K562 (cell line): ENCODE measurements at regions not wholly inside any gene's neighbourhood (a gene's known extent, or its start where the extent isn't known, plus 50 kb on each side); places are given as distances from the start of the nearest gene placed in this dataset.

Experiments
- ATAC-seq: fragments of 200-7000 bp; cut with Tn5 transposase; 3 replicates; pipeline ENCODE4 v1.9.1; 2020; ENCODE audit warnings: moderate library complexity
- BruUV-seq: library from RNA; stranded (reverse); fragments of 400-500 nt; replicated peaks from 2 replicates; lab custom pipeline; 2021; lab: Mats Ljungman, UMichigan
- CTCF ChIA-PET: fragments of 300-600 bp; formaldehyde crosslinking; extraction: SDS; loops from one replicate; lab custom pipeline; 2021; ENCODE audit warnings: low intra/inter-chr PET ratio; lab: Yijun Ruan, JAX
- POLR2A ChIA-PET: fragments of 300-600, 350-650 bp; sonication (Branson Sonifier 250); formaldehyde crosslinking; extraction: SDS; loops from one replicate; lab custom pipeline; 2021; ENCODE audit warnings: antibody characterized with exemption, inconsistent platforms; lab: Yijun Ruan, JAX
- DNase-seq, 4 experiments: peaks; one replicate each; pipeline versions ENCODE4 v3.0.0 to v3.0.0-alpha.2; 2011 to 2018; ENCODE audit warnings: low spot score in 3 of 4, mixed read lengths in 3 of 4; ENCODE audit errors: extremely low read depth in 1 of 4
- FAIRE-seq: peaks from 2 replicates; lab custom pipeline; 2011; peaks lifted over from hg19 to GRCh38; lab: Jason Lieb, UNC
- H2AFZ ChIP-seq: 2 replicates; pipeline ENCODE4 v1.6.0; 2011; ENCODE audit warnings: low read depth, low read length, control low read depth, inconsistent platforms
- H3K27ac ChIP-seq: fragments of 200-600 bp; 3 replicates; pipeline ENCODE4 v1.8.0; 2011; ENCODE audit warnings: low read depth, mild to moderate bottlenecking, control low read depth, inconsistent platforms, low read length, moderate library complexity, mixed read lengths; ENCODE audit errors: extremely low read depth
- H3K27me3 ChIP-seq, 2 experiments: fragments of 300-600 bp in 1 of 2; 2 replicates in 1 of 2; 3 replicates in 1 of 2; pipeline versions ENCODE4 v1.6.0 to v1.8.0; 2011; ENCODE audit warnings: inconsistent platforms in 2 of 2, low read length in 2 of 2, mild to moderate bottlenecking in 1 of 2, mixed read lengths in 1 of 2, moderate library complexity in 1 of 2; ENCODE audit not compliant: control insufficient read depth in 2 of 2, insufficient read depth in 2 of 2
- H3K36me3 ChIP-seq: fragments of 300-600 bp; 3 replicates; pipeline ENCODE4 v1.8.0; 2011; ENCODE audit warnings: mild to moderate bottlenecking, low read length, inconsistent platforms; ENCODE audit not compliant: control insufficient read depth, insufficient read depth
- H3K4me1 ChIP-seq, 2 experiments: fragments of 200-600 bp in 1 of 2; replicated peaks in 1 of 2; 2 replicates in 1 of 2; 3 replicates in 1 of 2; pipeline versions ENCODE4 v1.5.1 to v1.8.0; 2011; ENCODE audit warnings: inconsistent platforms in 2 of 2, low read length in 2 of 2, mild to moderate bottlenecking in 1 of 2, mixed read lengths in 1 of 2, moderate library complexity in 1 of 2; ENCODE audit not compliant: control insufficient read depth in 2 of 2, insufficient read depth in 2 of 2
- H3K4me2 ChIP-seq: 2 replicates; pipeline ENCODE4 v1.6.1; 2011; ENCODE audit warnings: low read length, control low read depth, inconsistent platforms, mixed read lengths; ENCODE audit not compliant: insufficient read depth
- H3K4me3 ChIP-seq: fragments of 200-600 bp; sonication (generic), shearing (Covaris generic); 2 replicates; pipeline ENCODE4 v1.5.1; 2016; ENCODE audit warnings: control low read depth, inconsistent platforms
- H3K79me2 ChIP-seq: fragments of 200-600 bp; 3 replicates; pipeline ENCODE4 v1.8.0; 2011; ENCODE audit warnings: low read length, inconsistent platforms; ENCODE audit not compliant: control insufficient read depth, insufficient read depth
- H3K9ac ChIP-seq, 2 experiments: 2 replicates each; pipeline versions ENCODE4 v1.6.0 to v1.6.1; 2011; ENCODE audit warnings: low read depth in 2 of 2, low read length in 2 of 2, control low read depth in 1 of 2, inconsistent platforms in 1 of 2, mild to moderate bottlenecking in 1 of 2, mixed read lengths in 1 of 2; ENCODE audit not compliant: insufficient read depth in 1 of 2
- H3K9me1 ChIP-seq: one replicate; pipeline ENCODE4 v1.6.0; 2011; ENCODE audit warnings: inconsistent platforms, mild to moderate bottlenecking, low read length, moderate library complexity; ENCODE audit not compliant: control insufficient read depth, insufficient read depth
- H3K9me3 ChIP-seq: replicated peaks from 2 replicates; pipeline ENCODE4 v1.5.1; 2011; ENCODE audit warnings: low read depth, low read length, inconsistent platforms; ENCODE audit not compliant: control insufficient read depth, insufficient read depth
- H4K20me1 ChIP-seq: replicated peaks from 2 replicates; pipeline ENCODE4 v1.6.1; 2011; ENCODE audit warnings: low read length, inconsistent platforms, mixed read lengths; ENCODE audit not compliant: control insufficient read depth, insufficient read depth
- BDP1 ChIP-seq: IDR thresholded peaks from 3 replicates; pipeline ENCODE4 v1.6.1; 2011; ENCODE audit not compliant: insufficient read length, insufficient read depth
- ESRRB ChIP-seq: fragments of 250-450 bp; sonication (Bioruptor Pico); IDR thresholded peaks from 2 replicates; pipeline ENCODE4 v1.5.0; 2020; ENCODE audit warnings: mild to moderate bottlenecking, moderate library complexity, borderline replicate concordance
- HDAC8 ChIP-seq: fragments of 450-650 bp; IDR thresholded peaks from 2 replicates; pipeline ENCODE4 v1.6.1; 2016; ENCODE audit warnings: mild to moderate bottlenecking, missing genetic modification characterization, moderate library complexity, missing compliant biosample characterization
- HSF4 ChIP-seq: fragments of 250-450 bp; sonication (Bioruptor Pico); IDR thresholded peaks from 2 replicates; pipeline ENCODE4 v2.1.2; 2022; ENCODE audit warnings: mild to moderate bottlenecking, moderate library complexity, borderline replicate concordance
- JUN ChIP-seq, 2 experiments: sonication (generic) in 1 of 2; formaldehyde crosslinking in 1 of 2; IDR thresholded peaks; 2 replicates each; pipeline versions ENCODE4 v1.6.1 to v1.8.0; 2012 to 2022; ENCODE audit warnings: borderline replicate concordance in 2 of 2, mild to moderate bottlenecking in 2 of 2, improper control_type of control experiment in 1 of 2, low read depth in 1 of 2, low read length in 1 of 2, missing genetic modification reagents in 1 of 2
- KDM1A ChIP-seq, 2 experiments: fragments of 450-650 bp; IDR thresholded peaks; 2 replicates each; pipeline ENCODE4 v1.6.1; 2016; ENCODE audit warnings: mild to moderate bottlenecking in 2 of 2
- NCOA2 ChIP-seq, 2 experiments: fragments of 450-650 bp; IDR thresholded peaks; 2 replicates each; pipeline ENCODE4 v1.6.1; 2018; ENCODE audit warnings: mild to moderate bottlenecking in 2 of 2, moderate library complexity in 1 of 2; ENCODE audit not compliant: partially characterized antibody in 2 of 2
- NFIC ChIP-seq: fragments of 450-650 bp; IDR thresholded peaks from 2 replicates; pipeline ENCODE4 v1.6.1; 2017; ENCODE audit warnings: mild to moderate bottlenecking, inconsistent platforms
- SMARCB1 ChIP-seq: IDR thresholded peaks from 2 replicates; pipeline ENCODE4 v1.6.1; 2011; ENCODE audit warnings: improper control_type of control experiment, low read depth; ENCODE audit not compliant: insufficient read length
- SP2 ChIP-seq: IDR thresholded peaks from 2 replicates; pipeline ENCODE4 v1.6.1; 2011; ENCODE audit warnings: mild to moderate bottlenecking, low read depth, low read length, moderate library complexity; ENCODE audit not compliant: poor library complexity, severe bottlenecking; ENCODE audit errors: extremely low read depth
- STAT5A ChIP-seq: IDR thresholded peaks from 2 replicates; pipeline ENCODE4 v1.6.1; 2012; ENCODE audit warnings: low read length, inconsistent platforms, borderline replicate concordance
- ZKSCAN3 ChIP-seq: fragments of 250-450 bp; sonication (Bioruptor Pico); IDR thresholded peaks from 2 replicates; pipeline ENCODE4 v1.4.0; 2020
- ZKSCAN8 ChIP-seq: fragments of 200-800 bp; sonication (Bioruptor generic); IDR thresholded peaks from 2 replicates; pipeline ENCODE4 v1.6.1; 2016; ENCODE audit warnings: missing genetic modification characterization, missing compliant biosample characterization
- ZNF324 ChIP-seq: fragments of 250-450 bp; sonication (Bioruptor Pico); IDR thresholded peaks from 2 replicates; pipeline ENCODE4 v1.4.0; 2020; ENCODE audit warnings: mild to moderate bottlenecking
- ZNF384 ChIP-seq: IDR thresholded peaks from 2 replicates; pipeline ENCODE4 v1.6.1; 2012; ENCODE audit warnings: low read depth, low read length, improper control_type of control experiment
- ZNF668 ChIP-seq: fragments of 250-450 bp; sonication (Bioruptor Pico); IDR thresholded peaks from 2 replicates; pipeline ENCODE4 v1.8.0; 2022; ENCODE audit warnings: mild to moderate bottlenecking, inconsistent platforms
- ZSCAN29 ChIP-seq: fragments of 450-650 bp; IDR thresholded peaks from 2 replicates; pipeline ENCODE4 v1.6.1; 2017
- WGBS: fragments of 100-300 bp; shearing (Covaris generic); methylation state at CpG from one replicate; pipeline ENCODE4 v1.1.6; 2016; ENCODE audit warnings: low coverage, mixed read lengths; ENCODE audit not compliant: insufficient coverage; ENCODE audit errors: missing lambda C conversion rate; 5-methylcytosine and 5-hydroxymethylcytosine counted together
- in situ Hi-C: fragments of 300-500 bp; cut with MboI; formaldehyde crosslinking; loops from 4 replicates; pipeline ENCODE4 v1.15.0; 2018; ENCODE audit warnings: inconsistent platforms, mixed read lengths
- intact Hi-C: fragments of 100-400 bp; cut with micrococcal nuclease; formaldehyde crosslinking; loops from 2 replicates; pipeline ENCODE4 v1.14.2; 2022
- TF ChIP-seq, protein P1 (sequence below): fragments of 200-800 bp; sonication (Bioruptor generic); IDR thresholded peaks from 2 replicates; pipeline ENCODE4 v1.6.1; 2016; ENCODE audit warnings: missing genetic modification characterization, missing compliant biosample characterization

DNA sequence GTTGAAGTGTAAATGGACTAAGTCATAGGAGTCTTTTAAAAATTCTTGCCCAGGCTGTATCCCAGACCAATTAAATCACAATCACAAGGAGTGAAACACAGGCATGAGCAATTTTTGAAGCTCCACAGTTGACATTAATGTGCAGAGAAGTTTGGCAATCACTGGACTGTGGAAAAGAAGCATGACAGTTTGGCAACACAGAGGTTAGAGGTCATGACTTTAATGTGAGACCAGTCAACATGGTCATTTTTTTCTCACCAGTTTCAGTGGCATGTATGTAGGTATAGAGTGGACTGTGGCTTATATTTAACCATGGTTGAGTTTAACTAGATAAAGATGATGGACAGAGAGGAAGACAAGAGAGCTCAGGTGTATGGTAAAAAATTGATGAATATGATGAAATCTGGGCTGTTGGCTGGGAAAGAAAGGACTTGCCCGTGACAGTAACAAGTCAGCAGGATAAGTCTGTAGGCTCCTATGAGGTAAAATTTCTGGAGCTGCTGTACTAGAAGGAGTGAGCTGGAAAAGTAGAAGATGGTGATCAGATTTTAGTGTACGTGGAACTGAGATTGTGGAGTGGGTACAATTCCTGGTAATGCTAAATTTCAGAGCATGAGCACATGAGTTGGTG is 432.2 kb upstream of the GHITM start (continued):
- TF ChIP-seq HDAC8 (no peak), ZNF324 (no peak)
- TF ChIP-seq, all 486 proteins: peak for 0

DNA sequence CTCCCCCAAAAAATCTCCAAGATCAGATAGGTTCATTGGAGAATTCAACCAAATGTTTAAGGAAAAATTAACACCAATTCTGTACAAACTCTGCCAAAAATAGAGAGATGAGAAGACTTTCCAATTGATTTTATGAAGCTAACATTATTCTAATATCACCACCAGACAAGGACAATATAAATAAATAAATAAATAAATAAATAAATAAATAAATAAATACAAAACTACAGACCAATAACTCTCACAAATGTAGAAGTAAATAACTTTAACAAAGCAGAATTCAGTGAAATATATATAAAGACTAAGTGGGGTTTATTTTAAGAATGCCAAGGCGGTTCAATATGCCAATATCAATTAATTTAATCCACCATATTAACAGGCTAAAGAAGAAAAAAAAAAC is 425.9 kb upstream of the GHITM start:
- no peak overlapping the region for H3K27ac ChIP-seq
- H4K20me1 ChIP-seq = no peaks in the 10 kb centered on the region
- no peaks in the 10 kb centered on the region for H3K4me1 ChIP-seq
- ChIA-PET CTCF (no interaction called here), POLR2A (no interaction called here)
- ATAC-seq = no peak
- DNase-seq = no peak
- FAIRE-seq = no peak
- intact Hi-C loops = no loop called here
- WGBS = 0% methylated on average over 1 of the region's 1 CpG
- BruUV-seq = no TSS peak
- H3K36me3 ChIP-seq = no peaks in the 10 kb centered on the region
- H3K9me3 ChIP-seq = no peaks in the 10 kb centered on the region; the same call in 1 of the 2 replicates
- no peak overlapping the region for H3K4me3 ChIP-seq
- in situ Hi-C loops = no loop called here
- no peaks in the 10 kb centered on the region for H3K27me3 ChIP-seq
- H3K4me2 ChIP-seq = no peak overlapping the region
- no peak overlapping the region for H3K9ac ChIP-seq
- no peaks in the 10 kb centered on the region for H3K79me2 ChIP-seq
- H2AFZ ChIP-seq = no peak overlapping the region
- no peaks in the 10 kb centered on the region for H3K9me1 ChIP-seq
- TF ChIP-seq ZNF384 (no peak), ZNF668 (CRISPR knock-in tag) (no peak), KDM1A (IDR thresholded peaks at IDR 0.05) (no peak), HSF4 (CRISPR knock-in tag) (no peak), SP2 (no peak), SMARCB1 (no peak), ZSCAN29 (no peak), JUN (IDR thresholded peaks at IDR 0.05; ENCODE audit: borderline replicate concordance, low read depth, low read length) (no peak), JUN (CRISPR knock-in tag; IDR thresholded peaks at IDR 0.05; ENCODE audit: borderline replicate concordance) (no peak), ZKSCAN3 (CRISPR knock-in tag) (no peak), NFIC (no peak), ZKSCAN8 (CRISPR knock-in tag) (no peak), NCOA2 (IDR thresholded peaks at IDR 0.05; ENCODE audit: partially characterized antibody in 2 of 2) (no peak), BDP1 (no peak), ESRRB (CRISPR knock-in tag) (no peak), STAT5A (no peak)
- TF ChIP-seq, protein P1, sequence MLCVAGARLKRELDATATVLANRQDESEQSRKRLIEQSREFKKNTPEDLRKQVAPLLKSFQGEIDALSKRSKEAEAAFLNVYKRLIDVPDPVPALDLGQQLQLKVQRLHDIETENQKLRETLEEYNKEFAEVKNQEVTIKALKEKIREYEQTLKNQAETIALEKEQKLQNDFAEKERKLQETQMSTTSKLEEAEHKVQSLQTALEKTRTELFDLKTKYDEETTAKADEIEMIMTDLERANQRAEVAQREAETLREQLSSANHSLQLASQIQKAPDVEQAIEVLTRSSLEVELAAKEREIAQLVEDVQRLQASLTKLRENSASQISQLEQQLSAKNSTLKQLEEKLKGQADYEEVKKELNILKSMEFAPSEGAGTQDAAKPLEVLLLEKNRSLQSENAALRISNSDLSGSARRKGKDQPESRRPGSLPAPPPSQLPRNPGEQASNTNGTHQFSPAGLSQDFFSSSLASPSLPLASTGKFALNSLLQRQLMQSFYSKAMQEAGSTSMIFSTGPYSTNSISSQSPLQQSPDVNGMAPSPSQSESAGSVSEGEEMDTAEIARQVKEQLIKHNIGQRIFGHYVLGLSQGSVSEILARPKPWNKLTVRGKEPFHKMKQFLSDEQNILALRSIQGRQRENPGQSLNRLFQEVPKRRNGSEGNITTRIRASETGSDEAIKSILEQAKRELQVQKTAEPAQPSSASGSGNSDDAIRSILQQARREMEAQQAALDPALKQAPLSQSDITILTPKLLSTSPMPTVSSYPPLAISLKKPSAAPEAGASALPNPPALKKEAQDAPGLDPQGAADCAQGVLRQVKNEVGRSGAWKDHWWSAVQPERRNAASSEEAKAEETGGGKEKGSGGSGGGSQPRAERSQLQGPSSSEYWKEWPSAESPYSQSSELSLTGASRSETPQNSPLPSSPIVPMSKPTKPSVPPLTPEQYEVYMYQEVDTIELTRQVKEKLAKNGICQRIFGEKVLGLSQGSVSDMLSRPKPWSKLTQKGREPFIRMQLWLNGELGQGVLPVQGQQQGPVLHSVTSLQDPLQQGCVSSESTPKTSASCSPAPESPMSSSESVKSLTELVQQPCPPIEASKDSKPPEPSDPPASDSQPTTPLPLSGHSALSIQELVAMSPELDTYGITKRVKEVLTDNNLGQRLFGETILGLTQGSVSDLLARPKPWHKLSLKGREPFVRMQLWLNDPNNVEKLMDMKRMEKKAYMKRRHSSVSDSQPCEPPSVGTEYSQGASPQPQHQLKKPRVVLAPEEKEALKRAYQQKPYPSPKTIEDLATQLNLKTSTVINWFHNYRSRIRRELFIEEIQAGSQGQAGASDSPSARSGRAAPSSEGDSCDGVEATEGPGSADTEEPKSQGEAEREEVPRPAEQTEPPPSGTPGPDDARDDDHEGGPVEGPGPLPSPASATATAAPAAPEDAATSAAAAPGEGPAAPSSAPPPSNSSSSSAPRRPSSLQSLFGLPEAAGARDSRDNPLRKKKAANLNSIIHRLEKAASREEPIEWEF = no peak
